CD8-positive, alpha-beta memory T cell (primary cell): ENCODE measurements at regions not wholly inside any gene's neighbourhood (a gene's known extent, or its start where the extent isn't known, plus 50 kb on each side); places are given as distances from the start of the nearest gene placed in this dataset.
"Not testable (repeated sequence)": the region's sequence is repeated elsewhere in the genome, so short reads cannot be mapped to it uniquely, and the experiment has no call there.

Experiments used
- CTCF ChIA-PET: fragments of 350-600 bp; sonication (Branson Sonifier 250); formaldehyde crosslinking; loops from one replicate; lab custom pipeline; 2021; ENCODE audit warnings: antibody characterized with exemption; lab: Charles Lee
- POLR2A ChIA-PET: fragments of 350-600 bp; sonication (Branson Sonifier 250); formaldehyde crosslinking; loops from one replicate; lab custom pipeline; 2021; ENCODE audit warnings: antibody characterized with exemption; lab: Charles Lee
- DNase-seq, 5 donors: peaks; one replicate each; pipeline versions ENCODE4 v3.0.0 to v3.0.0-alpha.2; 2020 to 2022; ENCODE audit warnings: mixed read lengths in 1 of 5
- H3K27ac ChIP-seq: one replicate; pipeline ENCODE4 v1.7.0; 2013; ENCODE audit warnings: low read depth, mild to moderate bottlenecking, low read length, moderate library complexity
- H3K27me3 ChIP-seq: 2 replicates; pipeline ENCODE4 v1.7.0; 2013; ENCODE audit warnings: low read length, mild to moderate bottlenecking; ENCODE audit not compliant: insufficient read depth, poor library complexity, severe bottlenecking
- H3K36me3 ChIP-seq: 2 replicates; pipeline ENCODE4 v1.7.0; 2013; ENCODE audit warnings: mild to moderate bottlenecking, low read length, moderate library complexity; ENCODE audit not compliant: insufficient read depth
- H3K4me1 ChIP-seq: 2 replicates; pipeline ENCODE4 v1.7.0; 2013; ENCODE audit warnings: mild to moderate bottlenecking, low read length, moderate library complexity; ENCODE audit not compliant: insufficient read depth
- H3K4me3 ChIP-seq: 2 replicates; pipeline ENCODE4 v1.7.0; 2013; ENCODE audit warnings: mild to moderate bottlenecking, low read length
- H3K9me3 ChIP-seq: 2 replicates; pipeline ENCODE4 v1.7.0; 2013; ENCODE audit warnings: mild to moderate bottlenecking, low read length
- H3K27ac Mint-ChIP-seq, 8 donors: one replicate each; pipeline ENCODE4 v1.8.0; 2020 to 2021; ENCODE audit warnings: mixed read lengths in 8 of 8, mild to moderate bottlenecking in 6 of 8, inconsistent platforms in 3 of 8, moderate library complexity in 3 of 8
- H3K27me3 Mint-ChIP-seq, 2 donors: one replicate each; pipeline ENCODE4 v1.8.0; 2020 to 2021; ENCODE audit warnings: mixed read lengths in 2 of 2, mild to moderate bottlenecking in 1 of 2, moderate library complexity in 1 of 2
- H3K36me3 Mint-ChIP-seq, 3 donors: one replicate each; pipeline ENCODE4 v1.8.0; 2020 to 2021; ENCODE audit warnings: mixed read lengths in 3 of 3, inconsistent platforms in 1 of 3, mild to moderate bottlenecking in 1 of 3
- H3K4me1 Mint-ChIP-seq, 3 donors: one replicate each; pipeline ENCODE4 v1.8.0; 2020 to 2021; ENCODE audit warnings: mixed read lengths in 3 of 3, inconsistent platforms in 1 of 3, mild to moderate bottlenecking in 1 of 3
- H3K4me3 Mint-ChIP-seq, 7 donors: one replicate each; pipeline ENCODE4 v1.8.0; 2020 to 2021; ENCODE audit warnings: mixed read lengths in 7 of 7, mild to moderate bottlenecking in 6 of 7, moderate library complexity in 4 of 7, inconsistent platforms in 2 of 7
- H3K9me3 Mint-ChIP-seq, 5 donors: one replicate each; pipeline ENCODE4 v1.8.0; 2020 to 2022; ENCODE audit warnings: mixed read lengths in 5 of 5, mild to moderate bottlenecking in 3 of 5, moderate library complexity in 2 of 5, inconsistent platforms in 1 of 5

DNA sequence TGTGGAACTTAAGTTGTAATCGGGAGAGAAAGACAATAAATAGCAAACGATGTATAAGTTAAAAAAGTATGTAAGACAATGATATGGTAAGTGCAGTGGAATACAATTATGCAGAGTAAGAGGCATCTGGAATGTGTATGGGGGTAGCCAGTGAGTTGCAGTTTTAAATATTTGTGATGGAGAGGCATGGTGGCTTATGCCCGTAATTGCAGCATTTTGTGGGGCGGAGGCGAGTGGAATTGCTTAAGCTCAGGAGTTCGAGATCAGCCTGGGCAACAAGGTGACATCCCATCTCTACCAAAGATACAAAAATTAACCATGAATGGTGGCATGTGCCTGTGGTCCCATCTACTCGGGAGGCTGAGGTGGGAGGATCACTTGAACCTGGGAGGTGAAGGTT lies 52.5 kb upstream of the WDFY3 start:
- Histone ChIP-seq H3K27ac (no peak overlapping the region), H3K4me3 (no peak overlapping the region), H3K36me3 (no peaks in the 10 kb centered on the region), H3K9me3 (no peaks in the 10 kb centered on the region), H3K27me3 (no peaks in the 10 kb centered on the region), H3K4me1 (no peaks in the 10 kb centered on the region)
- H3K9me3 Mint-ChIP-seq: peaks cover 4 to 15% (median 6%) of the 10 kb centered on the region in 5 donors
- peaks cover 0 to 4% of the 10 kb centered on the region in 2 donors for H3K27me3 Mint-ChIP-seq
- no peak for DNase-seq
- peak overlapping the region in 1 of 8 donors; percentile 41 for H3K27ac Mint-ChIP-seq
- no peak overlapping the region for H3K4me3 Mint-ChIP-seq
- peaks cover 0 to 2% (median 0%) of the 10 kb centered on the region in 3 donors for H3K36me3 Mint-ChIP-seq
- CTCF ChIA-PET: no interaction called here
- POLR2A ChIA-PET: no interaction called here
- no peaks in the 10 kb centered on the region for H3K4me1 Mint-ChIP-seq

DNA sequence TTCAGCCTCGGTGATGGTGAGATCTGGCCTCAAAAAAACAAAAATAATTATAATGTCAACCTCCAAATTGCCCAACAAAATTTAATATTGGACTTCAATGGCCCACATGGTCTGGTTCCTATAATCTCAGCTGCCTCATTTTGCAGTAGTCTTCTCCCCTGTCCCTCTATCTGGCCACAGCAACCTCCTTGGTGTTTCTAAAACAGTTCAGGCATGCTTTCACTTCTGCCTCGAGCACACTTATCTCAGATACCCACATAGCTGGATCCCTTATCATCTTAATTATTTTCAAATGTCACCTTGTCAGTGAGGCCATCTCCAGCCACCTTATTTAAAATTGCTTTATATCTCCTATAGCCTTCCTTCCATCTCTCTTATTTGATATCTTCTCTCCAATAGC lies 52.9 kb upstream of the WDFY3 start:
- no peaks in the 10 kb centered on the region for H3K9me3 ChIP-seq
- Mint-ChIP-seq H3K4me1 (no peaks in the 10 kb centered on the region), H3K9me3 (peaks cover 4 to 15% (median 6%) of the 10 kb centered on the region in 5 donors), H3K27ac (no peak overlapping the region), H3K27me3 (peaks cover 0 to 4% of the 10 kb centered on the region in 2 donors), H3K4me3 (no peak overlapping the region), H3K36me3 (peaks cover 0 to 2% (median 0%) of the 10 kb centered on the region in 3 donors)
- H3K27ac ChIP-seq: no peak overlapping the region
- no peaks in the 10 kb centered on the region for H3K4me1 ChIP-seq
- H3K27me3 ChIP-seq: no peaks in the 10 kb centered on the region
- ChIA-PET CTCF (no interaction called here), POLR2A (no interaction called here)
- H3K36me3 ChIP-seq: no peaks in the 10 kb centered on the region
- H3K4me3 ChIP-seq: no peak overlapping the region
- DNase-seq: no peak

DNA sequence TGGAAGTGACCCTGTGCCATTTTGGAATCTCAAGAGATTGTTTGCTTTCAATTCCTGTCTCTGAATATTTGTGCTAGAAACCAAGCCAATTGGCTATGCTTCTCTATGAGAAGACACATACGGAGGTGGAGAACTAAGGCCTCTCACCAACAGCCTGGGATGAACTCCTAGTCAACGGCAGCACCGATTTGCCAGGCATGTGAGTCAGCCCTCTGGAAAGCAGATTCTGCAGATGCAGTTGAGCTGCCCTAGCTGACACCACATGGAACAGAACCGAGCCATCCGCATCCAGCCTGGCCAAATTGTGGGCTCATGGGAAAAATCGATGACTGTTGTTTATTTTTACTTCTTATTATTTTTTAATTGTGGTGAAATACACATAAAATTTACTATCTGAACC lies 58.2 kb upstream of the WDFY3 start:
- H3K27ac ChIP-seq: no peak overlapping the region
- H3K36me3 ChIP-seq: no peaks in the 10 kb centered on the region
- Mint-ChIP-seq H3K4me3 (no peak overlapping the region), H3K36me3 (peaks cover 0 to 2% (median 0%) of the 10 kb centered on the region in 3 donors), H3K9me3 (peaks cover 2 to 14% (median 11%) of the 10 kb centered on the region in 5 donors), H3K27ac (no peak overlapping the region), H3K27me3 (peaks cover 0 to 2% of the 10 kb centered on the region in 2 donors), H3K4me1 (no peaks in the 10 kb centered on the region)
- no peaks in the 10 kb centered on the region for H3K9me3 ChIP-seq
- CTCF ChIA-PET: no interaction called here
- POLR2A ChIA-PET: no interaction called here
- no peak overlapping the region for H3K4me3 ChIP-seq
- no peaks in the 10 kb centered on the region for H3K4me1 ChIP-seq
- no peaks in the 10 kb centered on the region for H3K27me3 ChIP-seq
- DNase-seq: no peak

DNA sequence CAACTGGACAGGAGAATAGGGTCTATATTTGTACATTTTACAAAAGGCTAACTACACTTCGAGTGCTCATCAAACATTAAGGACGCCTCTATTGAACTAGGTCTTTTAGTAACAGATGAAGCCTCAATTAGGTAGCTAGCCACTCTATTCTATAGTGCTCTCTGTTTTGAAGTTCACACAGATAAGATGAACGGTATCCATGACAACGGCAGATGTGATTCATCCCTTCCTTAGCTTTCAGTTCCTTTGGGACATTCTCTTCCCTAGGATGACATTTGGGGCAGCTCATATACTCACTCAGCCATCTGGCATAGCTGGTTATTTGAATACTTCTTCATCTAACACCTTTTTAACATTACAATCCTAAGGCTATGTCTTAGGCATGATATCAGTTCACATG lies 62.4 kb upstream of the WDFY3 start:
- H3K36me3 ChIP-seq: no peaks in the 10 kb centered on the region
- no peak overlapping the region for H3K27ac ChIP-seq
- no peak overlapping the region for H3K4me3 ChIP-seq
- Mint-ChIP-seq H3K4me1 (no peaks in the 10 kb centered on the region), H3K4me3 (no peak overlapping the region), H3K27me3 (no peaks in the 10 kb centered on the region), H3K9me3 (peaks cover 7 to 24% (median 15%) of the 10 kb centered on the region in 5 donors), H3K27ac (no peak overlapping the region), H3K36me3 (no peaks in the 10 kb centered on the region)
- no peak for DNase-seq
- H3K4me1 ChIP-seq: no peaks in the 10 kb centered on the region
- no peaks in the 10 kb centered on the region for H3K27me3 ChIP-seq
- no peaks in the 10 kb centered on the region for H3K9me3 ChIP-seq
- ChIA-PET POLR2A (no interaction called here), CTCF (no interaction called here)

DNA sequence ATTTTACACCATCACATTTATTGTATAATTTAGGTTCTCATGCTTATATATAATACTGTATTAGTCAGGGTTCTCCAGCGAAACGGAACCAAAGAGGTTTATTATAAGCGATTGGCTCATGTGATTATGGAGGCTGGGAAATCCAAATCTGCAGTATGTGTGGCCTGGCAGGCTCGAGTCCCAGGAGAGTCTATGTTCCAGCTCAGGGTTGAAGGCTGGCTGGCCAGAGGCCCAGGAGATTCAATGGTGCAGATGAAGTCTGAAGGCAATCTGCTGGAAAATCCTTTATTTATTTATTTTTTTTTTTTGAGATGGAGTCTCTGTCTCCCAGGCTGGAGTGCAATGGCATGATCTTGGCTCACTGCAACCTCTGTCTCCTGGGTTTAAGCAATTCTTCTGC lies 63.0 kb upstream of the WDFY3 start:
- H3K27me3 ChIP-seq: no peaks in the 10 kb centered on the region
- no peaks in the 10 kb centered on the region for H3K36me3 ChIP-seq
- DNase-seq: no peak
- peaks cover 11 to 29% (median 16%) of the 10 kb centered on the region in 5 donors for H3K9me3 Mint-ChIP-seq
- H3K27ac Mint-ChIP-seq: no peak overlapping the region
- H3K4me1 Mint-ChIP-seq: no peaks in the 10 kb centered on the region
- no peaks in the 10 kb centered on the region for H3K4me1 ChIP-seq
- no peak overlapping the region for H3K27ac ChIP-seq
- POLR2A ChIA-PET: no interaction called here
- H3K27me3 Mint-ChIP-seq: no peaks in the 10 kb centered on the region
- no peaks in the 10 kb centered on the region for H3K36me3 Mint-ChIP-seq
- peak overlapping the region in 1 of 7 donors; percentile 27 for H3K4me3 Mint-ChIP-seq
- H3K9me3 ChIP-seq: no peaks in the 10 kb centered on the region
- H3K4me3 ChIP-seq: no peak overlapping the region
- CTCF ChIA-PET: no interaction called here

DNA sequence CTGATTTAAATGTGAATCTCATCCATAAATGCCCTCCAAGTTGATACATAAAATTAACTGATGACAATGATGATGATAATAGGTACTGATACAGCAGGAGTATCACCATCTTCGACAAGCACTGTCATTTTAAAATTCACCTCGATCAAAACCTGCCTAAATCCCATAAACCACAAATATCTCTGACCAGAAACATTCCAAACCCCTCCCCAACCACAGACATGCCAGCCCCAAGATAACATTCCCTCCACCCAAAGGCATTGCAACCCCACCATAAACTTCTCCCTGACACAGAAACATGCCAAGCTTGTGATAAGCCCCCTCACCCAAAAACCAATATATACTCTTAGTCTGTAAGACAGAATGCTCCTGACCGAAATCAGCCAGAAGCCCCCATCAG lies 63.7 kb upstream of the WDFY3 start:
- Histone ChIP-seq H3K27me3 (no peaks in the 10 kb centered on the region), H3K4me1 (no peaks in the 10 kb centered on the region), H3K4me3 (no peak overlapping the region), H3K9me3 (no peaks in the 10 kb centered on the region), H3K27ac (no peak overlapping the region), H3K36me3 (no peaks in the 10 kb centered on the region)
- Mint-ChIP-seq H3K4me3 (no peak overlapping the region), H3K4me1 (no peaks in the 10 kb centered on the region), H3K27ac (no peak overlapping the region), H3K36me3 (no peaks in the 10 kb centered on the region), H3K9me3 (peaks cover 12 to 32% (median 16%) of the 10 kb centered on the region in 5 donors), H3K27me3 (no peaks in the 10 kb centered on the region)
- no peak for DNase-seq
- ChIA-PET POLR2A (no interaction called here), CTCF (no interaction called here)

DNA sequence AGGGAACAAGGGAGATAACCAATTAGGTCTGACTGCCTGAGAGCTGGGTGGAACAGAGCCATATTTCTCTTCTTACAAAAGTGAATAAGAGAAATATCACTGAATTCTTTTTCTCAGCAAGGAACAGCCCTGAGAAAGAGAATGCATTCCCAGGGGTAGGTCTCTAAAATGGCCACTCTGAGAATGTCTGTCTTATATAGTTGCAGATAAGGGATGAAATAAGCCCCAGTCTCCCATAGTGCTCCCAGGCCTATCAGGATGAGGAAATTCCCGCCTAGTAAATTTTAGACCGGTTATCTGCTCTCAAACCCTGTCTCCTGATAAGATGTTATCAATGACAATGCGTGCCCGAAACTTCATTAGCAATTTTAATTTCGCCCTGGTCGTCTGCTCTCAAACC lies 67.3 kb upstream of the WDFY3 start:
- H3K36me3 ChIP-seq, POLR2A ChIA-PET, H3K27me3 Mint-ChIP-seq, H3K27ac Mint-ChIP-seq, H3K9me3 ChIP-seq, H3K27me3 ChIP-seq, CTCF ChIA-PET, H3K4me1 ChIP-seq, H3K27ac ChIP-seq, H3K4me1 Mint-ChIP-seq, DNase-seq, H3K4me3 ChIP-seq, H3K4me3 Mint-ChIP-seq, H3K36me3 Mint-ChIP-seq: not testable (repeated sequence)
- peaks cover 10 to 29% (median 15%) of the 10 kb centered on the region in 5 donors for H3K9me3 Mint-ChIP-seq

DNA sequence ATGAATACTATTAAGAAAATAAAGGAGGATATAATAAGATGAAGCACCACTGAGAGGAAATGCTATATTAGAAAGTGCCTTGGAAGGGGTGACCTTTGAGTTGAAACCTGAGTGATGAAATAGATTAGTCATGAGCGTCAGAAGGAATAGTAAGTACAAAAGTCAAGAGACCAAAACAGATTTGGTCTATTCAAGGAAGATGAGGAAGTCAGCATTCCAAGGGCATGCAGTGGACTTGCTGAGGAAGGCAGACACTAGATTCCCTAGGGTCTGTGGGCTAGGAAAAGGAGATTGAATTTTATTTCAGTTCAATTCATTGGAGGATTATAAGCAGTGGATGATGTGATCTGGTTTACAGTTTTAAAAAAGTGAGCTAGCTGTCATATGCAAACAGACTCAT lies 73.0 kb upstream of the WDFY3 start:
- ChIA-PET POLR2A (no interaction called here), CTCF (no interaction called here)
- H3K36me3 Mint-ChIP-seq: no peaks in the 10 kb centered on the region
- no peak for DNase-seq
- no peaks in the 10 kb centered on the region for H3K4me1 Mint-ChIP-seq
- no peak overlapping the region for H3K4me3 ChIP-seq
- no peaks in the 10 kb centered on the region for H3K27me3 Mint-ChIP-seq
- H3K4me1 ChIP-seq: no peaks in the 10 kb centered on the region
- no peak overlapping the region for H3K4me3 Mint-ChIP-seq
- no peak overlapping the region for H3K27ac Mint-ChIP-seq
- H3K36me3 ChIP-seq: no peaks in the 10 kb centered on the region
- no peaks in the 10 kb centered on the region for H3K9me3 ChIP-seq
- peaks cover 0 to 7% (median 3%) of the 10 kb centered on the region in 5 donors for H3K9me3 Mint-ChIP-seq
- no peaks in the 10 kb centered on the region for H3K27me3 ChIP-seq
- no peak overlapping the region for H3K27ac ChIP-seq
